VCaP (cell line): ENCODE measurements at regions not wholly inside any gene's neighbourhood (a gene's known extent, or its start where the extent isn't known, plus 50 kb on each side); places are given as distances from the start of the nearest gene placed in this dataset.

Experiments used
- H3K27ac ChIP-seq: fragments of 450-650 bp; 2 replicates; pipeline ENCODE4 v1.5.1; 2017
- CTCF ChIP-seq: fragments of 450-650 bp; conservative IDR thresholded peaks from 2 replicates; pipeline ENCODE4 v1.5.1; 2017; ENCODE audit warnings: mild to moderate bottlenecking, moderate library complexity

DNA sequence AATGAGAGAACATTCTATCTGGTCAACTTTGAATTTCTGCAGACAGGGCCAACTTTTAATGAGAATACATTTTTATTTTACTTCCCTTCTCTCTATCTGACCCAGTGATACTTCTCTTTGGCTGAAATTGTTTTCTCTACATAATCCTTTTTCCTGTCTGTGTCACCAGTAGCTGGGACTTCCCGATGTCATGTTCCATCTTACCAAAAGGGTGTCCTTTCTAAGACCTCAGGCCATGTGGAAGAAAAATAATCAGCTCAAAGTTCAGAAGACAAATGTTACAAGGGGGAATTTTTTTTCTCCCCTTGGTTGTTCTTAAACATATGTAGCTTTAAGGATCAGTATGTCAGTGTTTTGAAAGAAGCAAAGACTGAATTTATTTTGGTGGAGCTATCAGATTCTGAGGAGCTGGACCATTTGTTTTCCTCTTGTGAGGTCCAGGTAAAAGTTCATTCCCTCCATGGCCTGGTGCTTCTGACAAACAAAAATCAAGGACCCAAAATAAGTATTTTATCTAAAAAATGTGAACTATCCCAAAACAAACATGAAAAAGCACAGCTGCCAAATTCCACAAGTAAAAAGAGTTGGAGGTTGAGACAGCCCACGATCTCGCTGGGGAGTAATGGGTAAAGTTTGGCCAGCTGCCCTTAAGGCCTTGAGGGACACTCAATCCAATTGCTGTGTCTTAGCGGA, 859.4 kb upstream of the NR2F2 start:
- H3K27ac ChIP-seq: no peak overlapping the region
- no peak for TF ChIP-seq CTCF

DNA sequence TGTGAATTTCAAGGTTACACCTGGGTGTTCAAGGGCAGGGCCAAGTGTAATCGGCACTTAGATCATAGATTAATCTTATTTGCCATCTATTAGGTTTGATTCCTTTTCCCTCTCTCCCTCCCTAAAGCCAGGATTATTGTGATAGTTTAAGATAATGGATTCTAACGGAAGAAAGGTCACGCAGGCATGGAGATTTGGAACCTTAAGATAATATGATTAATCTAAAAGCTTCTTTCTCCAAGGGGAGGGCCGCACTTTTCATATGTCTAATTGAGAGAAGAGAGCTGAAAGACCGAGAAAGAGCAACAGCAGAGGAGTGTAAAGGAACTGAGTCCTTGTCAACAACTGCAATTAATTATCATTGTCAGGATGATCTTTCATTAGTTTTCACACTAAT, 858.8 kb upstream of the NR2F2 start:
- no peak for TF ChIP-seq CTCF
- H3K27ac ChIP-seq: no peak overlapping the region

DNA sequence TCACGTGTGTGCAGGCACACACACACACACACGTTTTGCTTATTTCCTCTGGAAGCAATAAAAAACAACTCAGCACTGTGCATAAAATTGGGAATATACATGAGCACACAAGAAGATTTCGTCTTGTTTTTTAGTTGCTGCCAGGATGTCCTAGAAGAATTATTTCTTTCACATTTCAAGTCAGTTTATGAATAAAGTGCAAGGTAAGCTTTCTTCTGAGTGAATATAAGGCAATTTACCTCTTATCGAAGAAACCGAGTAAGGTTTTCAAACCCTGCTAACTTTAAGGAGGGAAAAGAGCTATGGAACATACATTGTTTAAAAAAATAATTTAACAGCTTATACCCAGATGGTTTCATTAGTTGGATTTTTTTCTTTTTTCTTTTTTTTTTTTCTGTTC, 855.4 kb upstream of the NR2F2 start:
- TF ChIP-seq CTCF: no peak
- no peak overlapping the region for H3K27ac ChIP-seq

DNA sequence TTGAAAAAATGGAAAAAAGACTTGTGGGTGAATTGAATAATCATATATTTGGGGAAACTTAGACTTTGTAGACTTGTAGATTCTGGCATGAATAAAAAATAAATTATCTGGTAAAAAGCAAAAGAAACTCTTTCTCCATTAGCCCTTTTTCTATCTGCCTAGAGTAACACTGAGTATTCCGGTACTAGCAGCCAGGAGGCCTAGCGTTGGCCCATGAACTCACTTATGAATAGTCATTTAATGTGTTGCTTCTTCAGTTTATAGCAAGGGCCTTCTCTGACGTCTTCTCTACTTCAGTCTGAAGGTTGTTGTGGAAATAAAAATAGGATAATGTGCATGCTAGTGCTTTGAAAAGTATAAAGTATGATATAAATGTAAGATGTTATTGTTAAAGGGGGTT, 851.2 kb upstream of the NR2F2 start:
- no peak for TF ChIP-seq CTCF
- no peak overlapping the region for H3K27ac ChIP-seq

- TF ChIP-seq CTCF: no peak
These were observed 845.1 kb upstream of the NR2F2 start for GRCh38 chr15:95485367-95485766.

GRCh38 chr15:95486224-95486623, 844.3 kb upstream of the NR2F2 start:
- no peak overlapping the region for H3K27ac ChIP-seq
- TF ChIP-seq CTCF: no peak

More at GRCh38 chr15:95485367-95485766, 845.1 kb upstream of the NR2F2 start:
- H3K27ac ChIP-seq: no peak overlapping the region

GRCh38 chr15:95489103-95489502, 841.4 kb upstream of the NR2F2 start:
- no peak overlapping the region for H3K27ac ChIP-seq
- TF ChIP-seq CTCF: no peak
